Stimulated activated CD4-positive, alpha-beta T cell treated with anti-CD3 and anti-CD28 coated beads, Interleukin-1b, Interleukin-23, amount 100 ng/mL, for 24 hours (primary cell): ENCODE measurements at regions not wholly inside any gene's neighbourhood (a gene's known extent, or its start where the extent isn't known, plus 50 kb on each side); places are given as distances from the start of the nearest gene placed in this dataset.
"Not testable (repeated sequence)": the region's sequence is repeated elsewhere in the genome, so short reads cannot be mapped to it uniquely, and the experiment has no call there.

ENCODE experiments used
- DNase-seq, 4 experiments: peaks; one replicate each; pipeline ENCODE4 v3.0.0-alpha.2; 2020; ENCODE audit warnings: low read depth in 4 of 4, low spot score in 1 of 4

- DNase-seq = no peak
Observed at GRCh38 chr22:49403102-49403501, 424.6 kb downstream of the BRD1 start.

GRCh38 chr22:49402169-49402568, 425.5 kb downstream of the BRD1 start:
- no peak for DNase-seq

GRCh38 chr22:49400941-49401598, 426.6 kb downstream of the BRD1 start:
- DNase-seq = no peak

GRCh38 chr22:49400136-49400940, 427.3 kb downstream of the BRD1 start:
- no peak for DNase-seq

GRCh38 chr22:49398646-49399045, 429.0 kb downstream of the BRD1 start:
- DNase-seq = no peak

GRCh38 chr22:49398115-49398514, 429.6 kb downstream of the BRD1 start:
- DNase-seq = no peak

GRCh38 chr22:49396817-49397216, 430.9 kb downstream of the BRD1 start:
- DNase-seq = no peak

GRCh38 chr22:49395617-49396016, 432.1 kb downstream of the BRD1 start:
- no peak for DNase-seq

GRCh38 chr22:49395062-49395461, 432.6 kb downstream of the BRD1 start:
- not testable (repeated sequence) for DNase-seq

- no peak for DNase-seq
Observed at GRCh38 chr22:49394116-49394785, 433.4 kb downstream of the BRD1 start.

GRCh38 chr22:49393526-49393925, 434.1 kb downstream of the BRD1 start:
- no peak for DNase-seq

- no peak for DNase-seq
Observed at GRCh38 chr22:49392841-49393510, 434.7 kb downstream of the BRD1 start.

GRCh38 chr22:49392247-49392646, 435.4 kb downstream of the BRD1 start:
- DNase-seq = no peak

GRCh38 chr22:49391436-49391835, 436.2 kb downstream of the BRD1 start:
- DNase-seq = no peak

GRCh38 chr22:49390954-49391353, 436.7 kb downstream of the BRD1 start:
- no peak for DNase-seq

- DNase-seq = not testable (repeated sequence)
Observed at GRCh38 chr22:49383909-49384308, 443.8 kb downstream of the BRD1 start.

GRCh38 chr22:49382451-49382735, 445.3 kb downstream of the BRD1 start:
- DNase-seq = no peak

- DNase-seq = no peak
Observed at GRCh38 chr22:49381595-49382450, 445.9 kb downstream of the BRD1 start.

GRCh38 chr22:49380828-49381114, 446.9 kb downstream of the BRD1 start:
- DNase-seq = no peak

- DNase-seq = no peak
Observed at GRCh38 chr22:49380095-49380827, 447.4 kb downstream of the BRD1 start.
